SK-N-SH (cell line): ENCODE measurements at regions not wholly inside any gene's neighbourhood (a gene's known extent, or its start where the extent isn't known, plus 50 kb on each side); places are given as distances from the start of the nearest gene placed in this dataset.

Experiments used
- CTCF ChIP-seq: fragments of 200-600 bp; sonication (generic); IDR thresholded peaks from 2 replicates; pipeline ENCODE4 v1.6.1; 2017; ENCODE audit warnings: antibody characterized with exemption, mild to moderate bottlenecking, moderate library complexity
- EP300 ChIP-seq, 2 experiments: IDR thresholded peaks; 2 replicates each; pipeline versions ENCODE4 v1.4.0 to v1.6.1; 2012; ENCODE audit warnings: borderline replicate concordance in 1 of 2, low read depth in 1 of 2, low read length in 1 of 2
- IRF3 ChIP-seq: fragments of 150-350 bp; IDR thresholded peaks from 2 replicates; pipeline ENCODE4 v1.6.1; 2016; ENCODE audit warnings: mild to moderate bottlenecking, low read depth, low read length
- RFX5 ChIP-seq: IDR thresholded peaks from 2 replicates; pipeline ENCODE4 v1.6.1; 2012; ENCODE audit warnings: mild to moderate bottlenecking, improper control_type of control experiment, low read length
- TAF1 ChIP-seq: IDR thresholded peaks from 2 replicates; pipeline ENCODE4 v1.6.1; 2012; ENCODE audit warnings: low read depth, mild to moderate bottlenecking, low read length, moderate library complexity, borderline replicate concordance
- TF ChIP-seq, protein P1 (sequence below): fragments of 150-350 bp; IDR thresholded peaks from 2 replicates; pipeline ENCODE4 v1.6.1; 2017; ENCODE audit warnings: antibody characterized with exemption, low read length, low read depth, borderline replicate concordance
- TF ChIP-seq, protein P2 (sequence below): IDR thresholded peaks from 2 replicates; pipeline ENCODE4 v1.6.1; 2012; ENCODE audit warnings: mild to moderate bottlenecking, low read depth, low read length, moderate library complexity

GRCh38 chr6:50962213-50962759 is 143.6 kb downstream of the TFAP2B start:
- TF ChIP-seq EP300 (IDR thresholded peaks at IDR 0.05; ENCODE audit: borderline replicate concordance in 1 of 2, low read depth in 1 of 2, low read length in 1 of 2) (no peak), CTCF (no peak), TAF1 (no peak), IRF3 (no peak), RFX5 (no peak)
- TF ChIP-seq, protein P1, sequence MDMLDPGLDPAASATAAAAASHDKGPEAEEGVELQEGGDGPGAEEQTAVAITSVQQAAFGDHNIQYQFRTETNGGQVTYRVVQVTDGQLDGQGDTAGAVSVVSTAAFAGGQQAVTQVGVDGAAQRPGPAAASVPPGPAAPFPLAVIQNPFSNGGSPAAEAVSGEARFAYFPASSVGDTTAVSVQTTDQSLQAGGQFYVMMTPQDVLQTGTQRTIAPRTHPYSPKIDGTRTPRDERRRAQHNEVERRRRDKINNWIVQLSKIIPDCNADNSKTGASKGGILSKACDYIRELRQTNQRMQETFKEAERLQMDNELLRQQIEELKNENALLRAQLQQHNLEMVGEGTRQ: no peak
- TF ChIP-seq, protein P2, sequence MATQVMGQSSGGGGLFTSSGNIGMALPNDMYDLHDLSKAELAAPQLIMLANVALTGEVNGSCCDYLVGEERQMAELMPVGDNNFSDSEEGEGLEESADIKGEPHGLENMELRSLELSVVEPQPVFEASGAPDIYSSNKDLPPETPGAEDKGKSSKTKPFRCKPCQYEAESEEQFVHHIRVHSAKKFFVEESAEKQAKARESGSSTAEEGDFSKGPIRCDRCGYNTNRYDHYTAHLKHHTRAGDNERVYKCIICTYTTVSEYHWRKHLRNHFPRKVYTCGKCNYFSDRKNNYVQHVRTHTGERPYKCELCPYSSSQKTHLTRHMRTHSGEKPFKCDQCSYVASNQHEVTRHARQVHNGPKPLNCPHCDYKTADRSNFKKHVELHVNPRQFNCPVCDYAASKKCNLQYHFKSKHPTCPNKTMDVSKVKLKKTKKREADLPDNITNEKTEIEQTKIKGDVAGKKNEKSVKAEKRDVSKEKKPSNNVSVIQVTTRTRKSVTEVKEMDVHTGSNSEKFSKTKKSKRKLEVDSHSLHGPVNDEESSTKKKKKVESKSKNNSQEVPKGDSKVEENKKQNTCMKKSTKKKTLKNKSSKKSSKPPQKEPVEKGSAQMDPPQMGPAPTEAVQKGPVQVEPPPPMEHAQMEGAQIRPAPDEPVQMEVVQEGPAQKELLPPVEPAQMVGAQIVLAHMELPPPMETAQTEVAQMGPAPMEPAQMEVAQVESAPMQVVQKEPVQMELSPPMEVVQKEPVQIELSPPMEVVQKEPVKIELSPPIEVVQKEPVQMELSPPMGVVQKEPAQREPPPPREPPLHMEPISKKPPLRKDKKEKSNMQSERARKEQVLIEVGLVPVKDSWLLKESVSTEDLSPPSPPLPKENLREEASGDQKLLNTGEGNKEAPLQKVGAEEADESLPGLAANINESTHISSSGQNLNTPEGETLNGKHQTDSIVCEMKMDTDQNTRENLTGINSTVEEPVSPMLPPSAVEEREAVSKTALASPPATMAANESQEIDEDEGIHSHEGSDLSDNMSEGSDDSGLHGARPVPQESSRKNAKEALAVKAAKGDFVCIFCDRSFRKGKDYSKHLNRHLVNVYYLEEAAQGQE: no peak
